HL-60 (cell line): ENCODE measurements at regions not wholly inside any gene's neighbourhood (a gene's known extent, or its start where the extent isn't known, plus 50 kb on each side); places are given as distances from the start of the nearest gene placed in this dataset.

ENCODE experiments used
- DNase-seq, 2 experiments: peaks; one replicate each; pipeline ENCODE4 v3.0.0-alpha.2; 2010 to 2020; ENCODE audit warnings: low read depth in 1 of 2, low spot score in 1 of 2
- H3K27ac ChIP-seq: fragments of 250-450 bp; sonication (Bioruptor Pico); replicated peaks from 2 replicates; pipeline ENCODE4 v1.5.1; 2020; ENCODE audit warnings: mild to moderate bottlenecking, moderate library complexity
- H3K27me3 ChIP-seq: fragments of 250-450 bp; sonication (Bioruptor Pico); 2 replicates; pipeline ENCODE4 v1.5.1; 2021; ENCODE audit warnings: mild to moderate bottlenecking, moderate library complexity; ENCODE audit not compliant: insufficient read depth, poor library complexity, severe bottlenecking
- H3K4me3 ChIP-seq: replicated peaks from 2 replicates; pipeline ENCODE4 v1.5.1; 2011; ENCODE audit warnings: mild to moderate bottlenecking, control low read depth, low read length; ENCODE audit not compliant: insufficient read depth
- CTCF ChIP-seq: IDR thresholded peaks from one replicate; pipeline ENCODE4 v1.5.1; 2011; ENCODE audit warnings: low read length, control low read depth, inconsistent platforms; ENCODE audit not compliant: insufficient read depth
- GABPA ChIP-seq: IDR thresholded peaks from 2 replicates; pipeline ENCODE4 v1.6.1; 2012; ENCODE audit warnings: low read depth
- POLR2AphosphoS5 ChIP-seq: IDR thresholded peaks from 2 replicates; pipeline ENCODE4 v1.6.1; 2012; ENCODE audit warnings: low read depth
- SPI1 ChIP-seq: IDR thresholded peaks from 2 replicates; pipeline ENCODE4 v1.6.1; 2012; ENCODE audit warnings: low read depth, mild to moderate bottlenecking, borderline replicate concordance
- TF ChIP-seq, protein P1 (sequence below): IDR thresholded peaks from 2 replicates; pipeline ENCODE4 v1.6.1; 2012; ENCODE audit warnings: low read depth; ENCODE audit not compliant: insufficient replicate concordance

GRCh38 chr13:74841651-74842050 lies 640.3 kb downstream of the TBC1D4 start:
- no peak overlapping the region for H3K27ac ChIP-seq
- H3K27me3 ChIP-seq: no peaks in the 10 kb centered on the region
- no peak for TF ChIP-seq POLR2AphosphoS5
- TF ChIP-seq GABPA: no peak
- TF ChIP-seq CTCF: no peak
- TF ChIP-seq, protein P1, sequence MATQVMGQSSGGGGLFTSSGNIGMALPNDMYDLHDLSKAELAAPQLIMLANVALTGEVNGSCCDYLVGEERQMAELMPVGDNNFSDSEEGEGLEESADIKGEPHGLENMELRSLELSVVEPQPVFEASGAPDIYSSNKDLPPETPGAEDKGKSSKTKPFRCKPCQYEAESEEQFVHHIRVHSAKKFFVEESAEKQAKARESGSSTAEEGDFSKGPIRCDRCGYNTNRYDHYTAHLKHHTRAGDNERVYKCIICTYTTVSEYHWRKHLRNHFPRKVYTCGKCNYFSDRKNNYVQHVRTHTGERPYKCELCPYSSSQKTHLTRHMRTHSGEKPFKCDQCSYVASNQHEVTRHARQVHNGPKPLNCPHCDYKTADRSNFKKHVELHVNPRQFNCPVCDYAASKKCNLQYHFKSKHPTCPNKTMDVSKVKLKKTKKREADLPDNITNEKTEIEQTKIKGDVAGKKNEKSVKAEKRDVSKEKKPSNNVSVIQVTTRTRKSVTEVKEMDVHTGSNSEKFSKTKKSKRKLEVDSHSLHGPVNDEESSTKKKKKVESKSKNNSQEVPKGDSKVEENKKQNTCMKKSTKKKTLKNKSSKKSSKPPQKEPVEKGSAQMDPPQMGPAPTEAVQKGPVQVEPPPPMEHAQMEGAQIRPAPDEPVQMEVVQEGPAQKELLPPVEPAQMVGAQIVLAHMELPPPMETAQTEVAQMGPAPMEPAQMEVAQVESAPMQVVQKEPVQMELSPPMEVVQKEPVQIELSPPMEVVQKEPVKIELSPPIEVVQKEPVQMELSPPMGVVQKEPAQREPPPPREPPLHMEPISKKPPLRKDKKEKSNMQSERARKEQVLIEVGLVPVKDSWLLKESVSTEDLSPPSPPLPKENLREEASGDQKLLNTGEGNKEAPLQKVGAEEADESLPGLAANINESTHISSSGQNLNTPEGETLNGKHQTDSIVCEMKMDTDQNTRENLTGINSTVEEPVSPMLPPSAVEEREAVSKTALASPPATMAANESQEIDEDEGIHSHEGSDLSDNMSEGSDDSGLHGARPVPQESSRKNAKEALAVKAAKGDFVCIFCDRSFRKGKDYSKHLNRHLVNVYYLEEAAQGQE: no peak
- TF ChIP-seq SPI1: no peak
- no peak for DNase-seq
- no peak overlapping the region for H3K4me3 ChIP-seq

DNA sequence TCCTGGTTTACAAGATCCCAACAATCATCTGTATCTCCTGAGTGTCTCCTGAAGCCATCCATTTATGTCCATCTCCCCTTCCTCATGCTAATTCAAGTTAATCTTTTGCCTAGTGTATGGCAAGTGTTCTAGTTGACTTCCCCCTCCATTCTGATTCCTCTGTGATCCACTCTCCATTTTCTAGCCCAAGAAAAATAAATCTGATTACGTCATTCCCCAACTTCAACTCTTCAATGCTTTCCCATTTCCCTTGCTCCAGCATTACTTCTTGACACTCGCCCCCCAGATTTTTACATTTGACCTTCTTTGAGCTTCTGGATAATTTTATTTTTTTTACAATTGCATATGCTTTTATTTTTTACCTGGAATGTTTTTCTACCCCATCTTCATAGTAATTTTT lies 640.8 kb downstream of the TBC1D4 start:
- no peak for TF ChIP-seq SPI1
- no peak for DNase-seq

GRCh38 chr13:74839656-74840055 lies 642.3 kb downstream of the TBC1D4 start:
- Histone ChIP-seq H3K27me3 (no peaks in the 10 kb centered on the region), H3K4me3 (no peak overlapping the region), H3K27ac (no peak overlapping the region)
- no peak for TF ChIP-seq SPI1
- no peak for TF ChIP-seq GABPA
- no peak for TF ChIP-seq CTCF
- TF ChIP-seq POLR2AphosphoS5: no peak
- no peak for DNase-seq

More for the DNA sequence above, 640.8 kb downstream of the TBC1D4 start:
- no peaks in the 10 kb centered on the region for H3K27me3 ChIP-seq
- no peak overlapping the region for H3K4me3 ChIP-seq
- no peak overlapping the region for H3K27ac ChIP-seq

DNA sequence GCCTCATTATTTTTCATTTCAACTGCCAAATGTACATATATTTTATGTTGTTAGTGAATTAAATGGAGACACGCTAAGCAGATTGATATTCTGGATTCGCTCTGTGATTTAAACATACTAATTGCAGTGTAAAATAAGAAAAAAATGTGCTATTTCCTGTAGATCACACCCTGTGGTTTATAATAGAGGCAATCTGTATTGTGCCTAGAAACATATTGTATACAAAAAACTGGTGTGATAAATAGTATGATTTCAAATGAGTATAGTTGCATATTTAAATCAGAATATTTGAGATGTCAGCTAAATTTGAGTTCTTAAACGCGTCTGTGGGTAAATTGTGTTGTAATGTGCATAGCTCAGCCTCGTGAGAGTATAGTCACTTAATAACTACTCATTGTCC lies 643.9 kb downstream of the TBC1D4 start:
- no peaks in the 10 kb centered on the region for H3K27me3 ChIP-seq
- H3K27ac ChIP-seq: no peak overlapping the region
- no peak overlapping the region for H3K4me3 ChIP-seq
- DNase-seq: no peak
- no peak for TF ChIP-seq SPI1
- no peak for TF ChIP-seq CTCF
- TF ChIP-seq GABPA: no peak
- TF ChIP-seq, protein P1: no peak
- no peak for TF ChIP-seq POLR2AphosphoS5
